ENCODE measurements at regions not wholly inside any gene's neighbourhood (a gene's known extent, or its start where the extent isn't known, plus 50 kb on each side); places are given as distances from the start of the nearest gene placed in this dataset.

GRCh38 chr1:106961646-106962045 is 94.8 kb upstream of the PRMT6 start:
- no peak for TF ChIP-seq ZFX (IDR thresholded peaks at IDR 0.05; ENCODE audit: borderline replicate concordance)
- TF ChIP-seq CTCF (IDR thresholded peaks at IDR 0.05): no peak
- H3K27ac ChIP-seq: no peak overlapping the region

- no peak for TF ChIP-seq ZFX (IDR thresholded peaks at IDR 0.05; ENCODE audit: borderline replicate concordance)
- no peak for TF ChIP-seq CTCF (IDR thresholded peaks at IDR 0.05)
- H3K27ac ChIP-seq: no peak overlapping the region
These were observed 93.9 kb upstream of the PRMT6 start for GRCh38 chr1:106962591-106962990.

GRCh38 chr1:106964495-106964894 is 92.0 kb upstream of the PRMT6 start:
- TF ChIP-seq CTCF (IDR thresholded peaks at IDR 0.05): no peak
- no peak for TF ChIP-seq ZFX (IDR thresholded peaks at IDR 0.05; ENCODE audit: borderline replicate concordance)
- H3K27ac ChIP-seq: no peak overlapping the region

GRCh38 chr1:106968644-106969043 is 87.8 kb upstream of the PRMT6 start:
- TF ChIP-seq CTCF (IDR thresholded peaks at IDR 0.05): no peak
- no peak for TF ChIP-seq ZFX (IDR thresholded peaks at IDR 0.05; ENCODE audit: borderline replicate concordance)
- no peak overlapping the region for H3K27ac ChIP-seq

GRCh38 chr1:106969731-106970130 is 86.7 kb upstream of the PRMT6 start:
- no peak for TF ChIP-seq CTCF (IDR thresholded peaks at IDR 0.05)
- TF ChIP-seq ZFX (IDR thresholded peaks at IDR 0.05; ENCODE audit: borderline replicate concordance): no peak
- H3K27ac ChIP-seq: no peak overlapping the region

GRCh38 chr1:106972074-106972473 is 84.4 kb upstream of the PRMT6 start:
- no peak overlapping the region for H3K27ac ChIP-seq
- TF ChIP-seq ZFX (IDR thresholded peaks at IDR 0.05; ENCODE audit: borderline replicate concordance) (no peak), CTCF (IDR thresholded peaks at IDR 0.05) (no peak)

- TF ChIP-seq CTCF (IDR thresholded peaks at IDR 0.05) (peak; percentile 19; the same call in 1 of the 2 replicates), ZFX (IDR thresholded peaks at IDR 0.05; ENCODE audit: borderline replicate concordance) (no peak)
- H3K27ac ChIP-seq: no peak overlapping the region
These were observed 80.5 kb upstream of the PRMT6 start for GRCh38 chr1:106975944-106976343.
